Non-pigmented ciliary epithelial cell (primary cell): ENCODE measurements at regions not wholly inside any gene's neighbourhood (a gene's known extent, or its start where the extent isn't known, plus 50 kb on each side); places are given as distances from the start of the nearest gene placed in this dataset.
A peak's percentile ranks its signal among the peaks of the same experiment; 100 is the strongest.

Source experiments
- DNase-seq: peaks from one replicate; pipeline ENCODE4 v3.0.0-alpha.2; 2010; ENCODE audit warnings: low read depth

- peak; percentile 20 for DNase-seq
Measured at GRCh38 chr16:66315210-66315825, 51.2 kb upstream of the CDH5 start.

GRCh38 chr16:66311306-66311705 is 55.2 kb upstream of the CDH5 start:
- no peak for DNase-seq

GRCh38 chr16:66309215-66309807 is 57.2 kb upstream of the CDH5 start:
- DNase-seq = no peak

GRCh38 chr16:66308096-66308495 is 58.4 kb upstream of the CDH5 start:
- no peak for DNase-seq

- no peak for DNase-seq
Measured at GRCh38 chr16:66306366-66307150, 59.9 kb upstream of the CDH5 start.

GRCh38 chr16:66304961-66305360 is 61.5 kb upstream of the CDH5 start:
- DNase-seq = no peak

GRCh38 chr16:66304151-66304550 is 62.3 kb upstream of the CDH5 start:
- DNase-seq = no peak

GRCh38 chr16:66300501-66300900 is 66.0 kb upstream of the CDH5 start:
- no peak for DNase-seq

GRCh38 chr16:66300037-66300436 is 66.5 kb upstream of the CDH5 start:
- no peak for DNase-seq

- no peak for DNase-seq
Measured at GRCh38 chr16:66299349-66299748, 67.1 kb upstream of the CDH5 start.

- DNase-seq = no peak
Measured at GRCh38 chr16:66298571-66299120, 67.8 kb upstream of the CDH5 start.

GRCh38 chr16:66298006-66298405 is 68.5 kb upstream of the CDH5 start:
- DNase-seq = no peak

- no peak for DNase-seq
Measured at GRCh38 chr16:66296591-66296990, 69.9 kb upstream of the CDH5 start.

GRCh38 chr16:66295761-66296546 is 70.5 kb upstream of the CDH5 start:
- DNase-seq = no peak

GRCh38 chr16:66295213-66295612 is 71.3 kb upstream of the CDH5 start:
- no peak for DNase-seq

- no peak for DNase-seq
Measured at GRCh38 chr16:66294507-66294906, 72.0 kb upstream of the CDH5 start.

GRCh38 chr16:66293932-66294331 is 72.6 kb upstream of the CDH5 start:
- no peak for DNase-seq

- no peak for DNase-seq
Measured at GRCh38 chr16:66293207-66293735, 73.2 kb upstream of the CDH5 start.

GRCh38 chr16:66292241-66292935 is 74.1 kb upstream of the CDH5 start:
- no peak for DNase-seq

GRCh38 chr16:66291833-66292232 is 74.7 kb upstream of the CDH5 start:
- no peak for DNase-seq

GRCh38 chr16:66290431-66290830 is 76.1 kb upstream of the CDH5 start:
- no peak for DNase-seq
